ENCODE measurements at regions not wholly inside any gene's neighbourhood (a gene's known extent, or its start where the extent isn't known, plus 50 kb on each side); places are given as distances from the start of the nearest gene placed in this dataset.

- H3K4me1 ChIP-seq = no peaks in the 10 kb centered on the region
- H3K9ac ChIP-seq (ENCODE audit: low read depth in 2 of 2, low read length in 2 of 2) = peak overlapping the region; percentile 77 to 81
- DNase-seq = no peak
- intact Hi-C loops (cut with DNase I) = no loop called here
- peak overlapping the region; percentile 85 for H3K27ac ChIP-seq
- H3K9me3 ChIP-seq = no peaks in the 10 kb centered on the region
- no peaks in the 10 kb centered on the region for H3K36me3 ChIP-seq
- no peaks in the 10 kb centered on the region for H3K27me3 ChIP-seq
- TF ChIP-seq CTCF (IDR thresholded peaks at IDR 0.05) = no peak
- H3K4me3 ChIP-seq = peak overlapping the region; percentile 70
Observed at GRCh38 chr18:34978533-34978893, 62.7 kb upstream of the MAPRE2 start.

- Histone ChIP-seq H3K27ac (peak overlapping the region; percentile 85), H3K27me3 (no peaks in the 10 kb centered on the region), H3K4me1 (no peaks in the 10 kb centered on the region), H3K9ac (ENCODE audit: low read depth in 2 of 2, low read length in 2 of 2) (peak overlapping the region in 1 of 2 donors; percentile 81), H3K9me3 (no peaks in the 10 kb centered on the region), H3K4me3 (peak overlapping the region; percentile 70), H3K36me3 (no peaks in the 10 kb centered on the region)
- TF ChIP-seq CTCF (IDR thresholded peaks at IDR 0.05) = no peak
- DNase-seq = peak; percentile 77
- intact Hi-C loops (cut with DNase I) = no loop called here
Observed at GRCh38 chr18:34978953-34979608, 62.1 kb upstream of the MAPRE2 start.

GRCh38 chr18:34981487-34981886, 59.7 kb upstream of the MAPRE2 start:
- Histone ChIP-seq H3K9me3 (no peaks in the 10 kb centered on the region), H3K36me3 (no peaks in the 10 kb centered on the region), H3K4me1 (no peaks in the 10 kb centered on the region), H3K4me3 (no peak overlapping the region), H3K9ac (ENCODE audit: low read depth in 2 of 2, low read length in 2 of 2) (no peak overlapping the region), H3K27me3 (no peaks in the 10 kb centered on the region), H3K27ac (no peak overlapping the region)
- intact Hi-C loops (cut with DNase I) = no loop called here
- no peak for TF ChIP-seq CTCF (IDR thresholded peaks at IDR 0.05)
- no peak for DNase-seq

- H3K27me3 ChIP-seq = no peaks in the 10 kb centered on the region
- no peaks in the 10 kb centered on the region for H3K9me3 ChIP-seq
- intact Hi-C loops (cut with DNase I) = no loop called here
- H3K27ac ChIP-seq = no peak overlapping the region
- no peaks in the 10 kb centered on the region for H3K36me3 ChIP-seq
- DNase-seq = no peak
- TF ChIP-seq CTCF (IDR thresholded peaks at IDR 0.05) = no peak
- no peaks in the 10 kb centered on the region for H3K4me1 ChIP-seq
- no peak overlapping the region for H3K9ac ChIP-seq (ENCODE audit: low read depth in 2 of 2, low read length in 2 of 2)
- no peak overlapping the region for H3K4me3 ChIP-seq
Observed at GRCh38 chr18:34985963-34986362, 55.2 kb upstream of the MAPRE2 start.

- Histone ChIP-seq H3K36me3 (no peaks in the 10 kb centered on the region), H3K4me3 (no peak overlapping the region), H3K9me3 (no peaks in the 10 kb centered on the region), H3K9ac (ENCODE audit: low read depth in 2 of 2, low read length in 2 of 2) (no peak overlapping the region), H3K27me3 (no peaks in the 10 kb centered on the region), H3K4me1 (no peaks in the 10 kb centered on the region), H3K27ac (no peak overlapping the region)
- TF ChIP-seq CTCF (IDR thresholded peaks at IDR 0.05) = no peak
- no peak for DNase-seq
- intact Hi-C loops (cut with DNase I) = no loop called here
Observed at GRCh38 chr18:34990597-34990996, 50.6 kb upstream of the MAPRE2 start.

Data from colonic mucosa (tissue), 4 donors.